ENCODE measurements at regions not wholly inside any gene's neighbourhood (a gene's known extent, or its start where the extent isn't known, plus 50 kb on each side); places are given as distances from the start of the nearest gene placed in this dataset.

DNA sequence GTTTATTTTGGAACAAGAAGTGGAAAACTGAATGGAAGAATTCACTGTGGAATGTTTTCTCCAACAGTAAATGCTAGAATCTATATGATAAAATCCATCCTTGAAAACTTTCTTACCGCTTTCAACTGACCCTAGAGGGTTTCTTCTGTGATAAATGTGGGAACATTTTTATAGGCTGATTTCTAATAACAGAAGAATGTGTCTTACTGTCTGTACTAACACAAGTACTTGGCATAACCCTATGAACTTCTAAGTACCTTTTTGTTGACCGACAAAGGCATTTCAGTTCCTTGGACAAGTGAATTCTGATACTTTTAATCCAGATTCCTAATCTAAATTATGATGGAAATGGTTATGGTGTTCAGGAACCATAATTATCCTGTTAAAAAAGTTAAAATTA, 1109.7 kb upstream of the FLRT2 start:
- no peak for ATAC-seq (ENCODE audit: insufficient read depth, low FRiP score)
- no peak overlapping the region for H3K4me3 ChIP-seq
- peaks cover 0 to 7% (median 0%) of the 10 kb centered on the region in 4 donors for H3K9me3 ChIP-seq (ENCODE audit: control insufficient read depth in 4 of 4, insufficient read depth in 3 of 4, low read length in 3 of 4)
- H3K4me1 ChIP-seq (ENCODE audit: control insufficient read depth in 5 of 5, insufficient read depth in 5 of 5, low read length in 5 of 5): no peaks in the 10 kb centered on the region
- H3K27ac ChIP-seq (ENCODE audit: low read depth in 1 of 2, low read length in 1 of 2): no peak overlapping the region
- no peaks in the 10 kb centered on the region for H3K36me3 ChIP-seq (ENCODE audit: control insufficient read depth in 4 of 4, insufficient read depth in 4 of 4, low read length in 4 of 4)
- DNase-seq: no peak
- H3K27me3 ChIP-seq (ENCODE audit: control insufficient read depth in 3 of 3, insufficient read depth in 3 of 3, low read length in 2 of 3): no peaks in the 10 kb centered on the region
- TF ChIP-seq, protein P1, sequence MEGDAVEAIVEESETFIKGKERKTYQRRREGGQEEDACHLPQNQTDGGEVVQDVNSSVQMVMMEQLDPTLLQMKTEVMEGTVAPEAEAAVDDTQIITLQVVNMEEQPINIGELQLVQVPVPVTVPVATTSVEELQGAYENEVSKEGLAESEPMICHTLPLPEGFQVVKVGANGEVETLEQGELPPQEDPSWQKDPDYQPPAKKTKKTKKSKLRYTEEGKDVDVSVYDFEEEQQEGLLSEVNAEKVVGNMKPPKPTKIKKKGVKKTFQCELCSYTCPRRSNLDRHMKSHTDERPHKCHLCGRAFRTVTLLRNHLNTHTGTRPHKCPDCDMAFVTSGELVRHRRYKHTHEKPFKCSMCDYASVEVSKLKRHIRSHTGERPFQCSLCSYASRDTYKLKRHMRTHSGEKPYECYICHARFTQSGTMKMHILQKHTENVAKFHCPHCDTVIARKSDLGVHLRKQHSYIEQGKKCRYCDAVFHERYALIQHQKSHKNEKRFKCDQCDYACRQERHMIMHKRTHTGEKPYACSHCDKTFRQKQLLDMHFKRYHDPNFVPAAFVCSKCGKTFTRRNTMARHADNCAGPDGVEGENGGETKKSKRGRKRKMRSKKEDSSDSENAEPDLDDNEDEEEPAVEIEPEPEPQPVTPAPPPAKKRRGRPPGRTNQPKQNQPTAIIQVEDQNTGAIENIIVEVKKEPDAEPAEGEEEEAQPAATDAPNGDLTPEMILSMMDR (IDR thresholded peaks at IDR 0.05; ENCODE audit: control extremely low read depth, extremely low read depth): no peak
- WGBS, 2 donors: 56 to 77% methylated on average over 2 of the region's 2 CpGs
- H3K9ac ChIP-seq (ENCODE audit: insufficient read depth in 1 of 2, low read length in 2 of 2): no peak overlapping the region

DNA sequence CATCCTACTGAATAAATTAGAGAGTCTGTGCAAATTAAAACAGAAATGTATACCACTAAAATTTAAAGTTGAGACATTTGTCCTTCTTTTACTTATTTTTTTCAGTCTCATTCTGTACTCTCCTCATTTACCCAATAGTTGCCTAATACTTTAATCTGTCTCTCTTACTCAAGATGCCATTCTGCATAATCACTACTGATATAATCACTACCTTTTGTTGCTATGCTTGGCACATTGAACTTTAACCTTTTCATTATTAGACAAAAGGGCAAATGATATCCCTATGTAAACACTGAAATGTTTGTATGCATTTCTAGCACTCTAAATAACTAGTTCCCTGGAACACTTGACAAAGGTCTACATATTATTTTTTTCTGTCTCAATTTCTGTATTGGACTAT, 1108.3 kb upstream of the FLRT2 start:
- Histone ChIP-seq H3K27ac (ENCODE audit: low read depth in 1 of 2, low read length in 1 of 2) (no peak overlapping the region), H3K36me3 (ENCODE audit: control insufficient read depth in 4 of 4, insufficient read depth in 4 of 4, low read length in 4 of 4) (no peaks in the 10 kb centered on the region), H3K9ac (ENCODE audit: insufficient read depth in 1 of 2, low read length in 2 of 2) (no peak overlapping the region), H3K4me1 (ENCODE audit: control insufficient read depth in 5 of 5, insufficient read depth in 5 of 5, low read length in 5 of 5) (no peaks in the 10 kb centered on the region), H3K4me3 (no peak overlapping the region), H3K27me3 (ENCODE audit: control insufficient read depth in 3 of 3, insufficient read depth in 3 of 3, low read length in 2 of 3) (no peaks in the 10 kb centered on the region), H3K9me3 (ENCODE audit: control insufficient read depth in 4 of 4, insufficient read depth in 3 of 4, low read length in 3 of 4) (peaks cover 0 to 7% (median 0%) of the 10 kb centered on the region in 4 donors)
- DNase-seq (no peak), ATAC-seq (ENCODE audit: insufficient read depth, low FRiP score) (no peak)
- TF ChIP-seq, protein P1 (IDR thresholded peaks at IDR 0.05; ENCODE audit: control extremely low read depth, extremely low read depth): no peak

DNA sequence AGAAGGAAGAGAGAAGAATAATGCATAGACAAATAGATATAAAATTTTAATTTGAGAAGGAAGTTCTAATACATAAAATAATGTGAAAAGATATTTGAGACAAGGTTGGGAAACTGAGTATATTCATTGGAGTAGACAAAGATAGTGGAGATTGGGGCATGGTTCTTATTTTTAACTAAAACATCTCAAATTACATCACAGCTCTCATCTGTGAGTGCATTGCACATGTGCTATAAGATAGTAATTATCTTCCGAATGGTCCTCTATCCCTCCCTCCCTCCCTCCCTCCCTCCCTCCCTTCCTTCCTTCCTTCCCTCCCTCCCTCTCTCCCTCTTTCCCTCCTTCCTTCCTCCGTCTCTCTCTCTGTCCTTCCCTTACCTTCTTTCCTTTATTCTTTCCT, 1104.0 kb upstream of the FLRT2 start:
- 71 to 79% methylated on average over 2 of the region's 2 CpGs for WGBS, 2 donors
- Histone ChIP-seq H3K36me3 (ENCODE audit: control insufficient read depth in 4 of 4, insufficient read depth in 4 of 4, low read length in 4 of 4) (no peaks in the 10 kb centered on the region), H3K4me3 (no peak overlapping the region), H3K4me1 (ENCODE audit: control insufficient read depth in 5 of 5, insufficient read depth in 5 of 5, low read length in 5 of 5) (no peaks in the 10 kb centered on the region), H3K27me3 (ENCODE audit: control insufficient read depth in 3 of 3, insufficient read depth in 3 of 3, low read length in 2 of 3) (no peaks in the 10 kb centered on the region), H3K27ac (ENCODE audit: low read depth in 1 of 2, low read length in 1 of 2) (no peak overlapping the region), H3K9ac (ENCODE audit: insufficient read depth in 1 of 2, low read length in 2 of 2) (no peak overlapping the region), H3K9me3 (ENCODE audit: control insufficient read depth in 4 of 4, insufficient read depth in 3 of 4, low read length in 3 of 4) (no peaks in the 10 kb centered on the region)
- no peak for ATAC-seq (ENCODE audit: insufficient read depth, low FRiP score)
- TF ChIP-seq, protein P1 (IDR thresholded peaks at IDR 0.05; ENCODE audit: control extremely low read depth, extremely low read depth): no peak
- no peak for DNase-seq

DNA sequence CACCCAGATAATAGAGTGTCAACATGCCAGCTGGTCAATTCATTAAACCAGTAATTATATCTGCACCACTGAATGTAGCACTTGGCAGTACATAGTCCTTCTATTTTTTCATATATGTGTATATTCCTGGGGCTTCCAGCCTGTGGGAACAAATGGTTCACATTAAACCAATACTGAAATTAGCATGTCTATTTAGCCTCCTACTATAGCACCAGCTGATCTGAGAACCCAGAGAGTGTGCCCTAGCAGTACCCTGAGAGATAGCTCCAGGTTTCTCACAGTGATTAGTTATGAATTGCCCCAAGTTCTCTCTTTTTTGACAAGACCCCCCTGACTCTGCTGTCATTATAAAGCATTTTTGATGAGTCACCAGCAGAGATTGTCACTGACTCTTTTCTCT, 1097.3 kb upstream of the FLRT2 start:
- no peak overlapping the region for H3K4me3 ChIP-seq
- H3K36me3 ChIP-seq (ENCODE audit: control insufficient read depth in 4 of 4, insufficient read depth in 4 of 4, low read length in 4 of 4): no peaks in the 10 kb centered on the region
- no peaks in the 10 kb centered on the region for H3K9me3 ChIP-seq (ENCODE audit: control insufficient read depth in 4 of 4, insufficient read depth in 3 of 4, low read length in 3 of 4)
- no peak overlapping the region for H3K9ac ChIP-seq (ENCODE audit: insufficient read depth in 1 of 2, low read length in 2 of 2)
- DNase-seq (no peak), ATAC-seq (ENCODE audit: insufficient read depth, low FRiP score) (no peak)
- H3K27me3 ChIP-seq (ENCODE audit: control insufficient read depth in 3 of 3, insufficient read depth in 3 of 3, low read length in 2 of 3): no peaks in the 10 kb centered on the region
- TF ChIP-seq, protein P1 (IDR thresholded peaks at IDR 0.05; ENCODE audit: control extremely low read depth, extremely low read depth): no peak
- H3K4me1 ChIP-seq (ENCODE audit: control insufficient read depth in 5 of 5, insufficient read depth in 5 of 5, low read length in 5 of 5): peaks cover 0 to 4% (median 0%) of the 10 kb centered on the region in 5 donors
- no peak overlapping the region for H3K27ac ChIP-seq (ENCODE audit: low read depth in 1 of 2, low read length in 1 of 2)
